CMK (cell line): ENCODE measurements at regions not wholly inside any gene's neighbourhood (a gene's known extent, or its start where the extent isn't known, plus 50 kb on each side); places are given as distances from the start of the nearest gene placed in this dataset.
"Not testable (repeated sequence)": the region's sequence is repeated elsewhere in the genome, so short reads cannot be mapped to it uniquely, and the experiment has no call there.

Experiments used
- DNase-seq: peaks from one replicate; pipeline ENCODE4 v3.0.0-alpha.2; 2010; ENCODE audit warnings: low read depth

DNA sequence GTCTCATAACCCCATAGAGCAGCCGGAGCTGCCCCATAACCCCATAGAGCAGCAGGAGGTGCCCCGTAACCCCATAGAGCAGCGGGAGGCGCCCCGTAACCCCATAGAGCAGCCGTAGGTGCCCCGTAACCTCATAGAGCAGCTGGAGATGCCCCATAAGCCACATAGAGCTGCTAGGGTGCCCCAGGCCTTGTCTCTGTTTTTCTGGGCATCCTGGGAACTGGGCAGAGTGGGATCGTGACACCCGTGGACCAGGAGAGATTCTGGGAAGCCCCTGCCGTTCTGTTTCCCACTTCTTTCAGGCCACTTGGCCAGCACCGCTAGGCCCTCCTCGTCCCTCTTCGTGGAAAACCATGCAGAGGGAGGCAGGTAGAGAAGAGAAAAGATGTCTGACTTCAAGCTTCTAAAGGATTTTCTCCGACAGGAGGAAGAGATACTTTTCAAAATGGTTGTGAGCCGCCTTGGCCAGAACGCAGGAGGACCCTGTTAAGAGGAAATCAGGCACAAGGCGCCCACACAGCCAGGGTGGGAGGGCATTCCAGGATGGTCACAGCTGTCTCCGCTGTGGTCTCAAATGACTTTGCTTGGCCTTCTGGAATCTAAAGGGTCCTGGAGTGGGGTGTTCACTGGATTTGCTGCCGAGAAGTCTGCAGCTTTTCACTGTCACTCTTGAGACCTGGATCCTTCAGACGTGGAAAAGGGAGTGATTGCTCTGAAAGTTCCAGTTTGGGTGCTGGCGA is 171.8 kb downstream of the NPIPB11 start:
- not testable (repeated sequence) for DNase-seq

DNA sequence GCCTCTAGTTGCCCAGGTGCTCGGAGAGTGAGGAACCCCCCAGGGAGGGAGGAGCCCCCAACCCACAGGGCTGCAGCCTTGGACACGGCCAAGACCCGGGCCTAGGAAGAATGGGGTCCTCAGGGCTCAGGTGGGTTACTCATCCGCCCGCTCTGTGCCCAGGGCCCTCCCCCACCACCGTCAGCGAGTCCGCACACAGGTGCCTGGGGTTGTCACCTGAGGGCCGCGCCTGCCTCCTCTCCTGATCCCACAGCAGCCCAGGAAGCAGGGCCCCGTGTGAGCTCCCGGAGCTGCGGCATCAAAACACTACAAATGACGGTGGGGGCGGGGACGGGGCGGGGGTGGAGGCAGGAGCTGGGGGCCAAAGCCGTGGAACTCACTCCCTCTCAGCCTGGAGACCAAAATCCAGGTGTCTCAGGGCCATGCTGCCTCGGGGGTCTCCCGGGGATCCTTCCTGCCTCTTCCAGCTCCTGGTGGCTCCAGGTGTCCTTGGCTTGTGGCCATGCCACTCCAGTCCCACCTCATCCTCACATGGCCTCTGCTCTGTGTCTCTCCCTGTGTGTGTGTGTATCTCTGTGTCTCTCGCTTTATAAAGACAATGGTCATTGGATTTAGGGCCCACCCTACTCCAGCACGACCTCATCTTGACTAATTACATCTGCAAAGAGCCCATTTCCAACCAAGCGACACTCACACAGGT is 172.7 kb downstream of the NPIPB11 start:
- not testable (repeated sequence) for DNase-seq

DNA sequence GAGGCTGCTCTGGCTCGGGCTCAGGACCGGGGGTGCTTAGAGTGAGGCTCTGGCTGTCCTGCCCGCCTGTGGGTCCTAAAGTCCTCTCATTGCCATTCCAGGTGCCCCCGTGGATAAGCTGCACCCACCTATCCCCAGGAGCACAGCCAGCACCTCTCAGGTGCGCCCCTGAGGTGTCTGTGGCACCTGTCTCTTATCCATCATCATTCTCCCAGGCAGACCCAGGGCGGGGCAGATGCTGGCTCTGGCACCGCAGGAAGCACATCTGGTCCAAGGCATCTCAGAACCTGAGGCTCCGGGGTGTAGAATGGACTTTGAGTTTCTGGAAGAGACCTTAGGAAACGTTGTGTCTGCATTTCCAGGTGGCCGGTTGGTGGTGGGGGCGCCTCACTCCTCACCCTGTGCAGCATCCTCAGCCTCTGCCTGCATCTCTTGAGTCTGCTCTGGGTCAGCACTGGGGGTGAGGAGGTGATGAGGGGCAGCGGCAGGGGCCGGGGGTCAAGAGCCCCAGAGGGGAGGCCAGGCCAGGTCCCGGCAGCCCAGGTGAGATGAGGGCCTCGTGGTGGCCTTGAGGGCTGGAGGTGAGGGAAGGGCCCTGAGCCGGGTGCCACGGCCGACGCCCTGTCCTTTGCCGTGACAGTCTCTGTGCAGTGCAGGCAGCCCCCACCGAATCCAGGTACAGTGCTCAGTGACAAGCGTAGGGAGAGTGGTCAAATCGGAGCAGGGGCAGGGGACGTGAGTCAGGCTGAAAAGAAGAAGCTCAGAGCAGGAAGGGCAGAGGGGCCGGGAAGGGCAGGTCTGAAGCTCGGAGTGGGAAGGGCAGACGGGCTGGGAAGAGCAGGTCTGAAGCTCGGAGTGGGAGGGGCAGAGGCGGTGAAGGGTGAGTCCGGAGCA is 173.5 kb downstream of the NPIPB11 start:
- DNase-seq, result no peak

DNA sequence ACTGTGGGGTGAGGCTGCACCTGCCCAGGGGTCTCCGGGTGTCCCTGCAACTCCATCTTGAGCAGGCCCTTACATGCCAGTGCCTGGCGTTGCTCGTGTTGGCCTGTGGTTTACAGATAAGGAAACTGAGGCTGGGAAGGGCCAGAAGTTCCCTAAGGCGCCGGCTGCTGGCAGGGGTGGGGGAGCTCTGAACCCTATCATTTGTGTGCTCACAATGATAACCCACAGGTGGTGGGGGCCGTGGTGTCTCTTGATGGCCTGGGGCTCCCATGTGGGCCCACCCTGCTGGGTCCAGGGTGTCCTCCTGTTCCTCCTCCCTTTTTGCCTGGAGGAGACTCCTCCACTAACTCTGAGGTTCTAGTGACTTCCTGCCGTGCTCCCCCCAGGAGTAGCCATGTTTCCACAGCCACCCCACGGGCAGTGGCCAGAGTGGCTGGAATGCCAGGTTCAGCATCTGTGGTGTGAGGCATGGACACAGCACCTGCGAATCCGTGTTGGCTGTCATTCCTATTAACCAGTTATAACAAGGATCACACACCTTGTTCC is 174.3 kb downstream of the NPIPB11 start:
- DNase-seq, result not testable (repeated sequence)

DNA sequence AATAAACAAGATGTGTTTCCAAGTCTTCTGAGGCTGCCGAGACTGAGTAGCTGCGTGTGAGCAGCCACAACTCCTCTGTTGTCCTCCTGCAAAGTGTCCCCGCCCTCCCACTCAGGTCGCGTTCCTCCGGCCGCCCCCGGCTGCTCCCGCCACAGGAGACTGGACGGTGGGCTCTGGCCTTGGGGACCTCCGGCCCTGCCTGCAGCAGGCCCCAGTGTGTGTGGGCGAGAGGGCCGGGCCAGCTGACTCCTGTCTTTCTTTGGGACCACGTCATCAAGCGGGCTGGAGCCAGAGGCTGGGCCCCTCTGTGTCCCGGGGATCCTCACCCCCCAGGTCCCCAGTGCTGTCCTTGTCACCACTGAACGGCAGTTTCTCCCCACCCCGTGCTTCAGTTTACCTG is 175.3 kb downstream of the NPIPB11 start:
- no peak for DNase-seq

DNA sequence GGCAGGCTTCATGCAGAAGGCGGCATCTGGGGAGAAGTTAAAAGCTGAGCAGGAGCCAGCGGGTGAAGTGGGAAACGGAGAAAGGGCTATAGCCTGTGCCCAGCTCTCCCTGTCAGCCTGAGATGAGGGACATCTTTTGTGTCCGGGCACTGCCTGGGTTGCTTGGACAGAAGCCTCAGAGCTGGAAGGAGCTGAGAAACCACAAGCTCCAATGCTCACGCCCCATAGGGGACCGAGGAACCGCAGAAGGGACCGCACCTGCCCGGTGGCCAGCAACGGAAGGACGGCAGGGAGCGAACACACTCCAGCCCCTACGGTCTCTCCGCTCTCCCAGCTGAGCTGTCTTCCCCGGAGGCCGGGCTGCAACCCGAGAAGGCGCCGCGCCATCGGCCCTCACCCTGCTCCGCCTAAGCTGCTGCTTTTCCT is 175.8 kb downstream of the NPIPB11 start:
- DNase-seq, result no peak

DNA sequence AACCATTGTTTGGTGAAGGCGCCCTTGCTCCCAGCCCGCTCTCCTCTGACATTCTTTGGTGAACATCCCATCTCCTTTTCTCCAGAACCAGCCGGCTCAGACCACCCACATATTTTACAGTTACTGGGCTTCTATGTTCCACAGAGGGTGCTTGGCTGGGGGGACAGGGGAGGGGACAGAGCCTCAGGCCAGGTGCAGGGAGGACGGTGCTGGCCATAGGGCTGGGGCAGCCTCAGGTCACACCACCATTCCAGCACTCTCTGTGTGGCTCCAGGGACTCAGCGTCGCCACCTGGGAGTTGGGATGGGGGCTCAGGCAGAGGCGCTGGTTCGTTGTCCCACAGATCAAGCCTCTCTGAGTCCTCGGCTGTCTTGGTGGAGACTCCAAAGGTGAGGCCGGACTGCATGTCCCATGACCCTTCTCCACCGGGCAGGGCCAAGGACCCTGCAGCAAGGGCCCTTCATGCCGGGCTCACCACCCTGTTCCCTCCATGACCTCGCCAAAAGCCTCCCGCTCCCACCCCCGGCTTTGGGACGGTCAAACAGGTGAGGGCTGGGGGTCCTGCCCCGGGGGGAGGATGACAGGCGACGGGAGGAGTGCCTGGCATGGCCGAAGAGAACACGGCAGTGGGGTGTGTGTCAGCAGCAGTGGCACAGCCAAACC is 176.4 kb downstream of the NPIPB11 start:
- not testable (repeated sequence) for DNase-seq

DNA sequence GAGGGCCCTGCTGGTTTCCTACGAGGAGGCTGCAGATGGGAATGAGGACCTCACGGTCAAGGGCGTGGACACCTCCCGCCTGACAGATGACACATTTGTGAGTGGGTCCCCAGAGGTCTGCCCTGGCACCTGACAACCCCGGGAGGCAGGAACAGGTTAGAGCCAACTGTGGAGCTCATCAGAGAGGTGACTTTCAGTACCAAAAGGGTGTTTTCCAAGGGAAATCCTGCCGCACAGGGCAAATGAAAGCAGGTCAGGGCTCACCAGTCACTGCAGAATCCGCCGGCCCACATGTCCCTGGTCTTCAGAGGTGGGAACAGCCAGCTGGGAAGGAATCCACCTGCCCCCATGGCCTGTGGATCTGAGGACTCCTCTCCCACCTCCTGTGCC is 176.9 kb downstream of the NPIPB11 start:
- DNase-seq, result not testable (repeated sequence)

DNA sequence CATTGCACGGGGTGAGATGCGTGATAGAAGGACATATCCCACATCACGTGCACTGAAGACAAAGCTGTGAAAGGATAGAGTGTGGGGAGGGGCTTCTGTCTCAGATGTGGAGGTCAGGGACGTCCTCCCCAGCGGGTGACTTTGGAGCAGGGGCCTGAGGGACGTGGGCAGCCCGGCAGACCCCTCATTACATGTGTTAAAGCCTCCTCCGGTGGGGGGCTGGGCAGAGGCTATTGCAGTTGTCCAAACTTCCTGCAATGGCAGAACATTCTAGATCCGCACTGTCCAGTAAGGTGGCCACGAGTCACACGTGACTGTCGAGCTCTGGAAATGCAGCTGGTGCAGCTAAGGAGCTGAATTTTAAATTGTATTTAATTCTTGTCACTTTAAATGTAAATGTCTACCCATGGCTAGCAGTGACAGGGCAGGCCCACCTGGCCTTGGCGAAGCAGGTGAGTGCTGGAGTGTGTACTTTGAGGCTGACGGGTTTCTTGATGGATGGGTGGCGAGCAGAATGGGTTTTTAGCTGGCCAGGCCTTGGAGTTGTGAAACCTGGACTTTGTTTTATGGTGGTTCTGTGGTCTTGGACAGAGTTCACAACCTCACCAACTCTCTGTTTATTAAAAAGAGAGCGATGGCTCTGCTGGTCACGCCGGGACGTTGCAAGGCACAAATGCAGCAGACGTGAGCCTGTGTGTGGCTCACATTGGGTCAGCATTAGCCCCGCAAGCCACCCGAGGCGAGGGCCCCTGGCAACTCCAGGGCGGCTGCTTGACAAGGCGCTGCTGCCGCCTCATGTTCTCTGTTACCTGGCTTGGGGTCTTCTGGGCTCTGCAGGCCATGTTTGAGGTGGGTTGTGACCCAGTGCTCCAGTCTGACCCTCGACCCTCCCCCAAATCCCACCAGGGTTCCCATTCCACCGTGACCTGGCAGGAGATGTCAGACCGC is 177.6 kb downstream of the NPIPB11 start:
- DNase-seq, result not testable (repeated sequence)

DNA sequence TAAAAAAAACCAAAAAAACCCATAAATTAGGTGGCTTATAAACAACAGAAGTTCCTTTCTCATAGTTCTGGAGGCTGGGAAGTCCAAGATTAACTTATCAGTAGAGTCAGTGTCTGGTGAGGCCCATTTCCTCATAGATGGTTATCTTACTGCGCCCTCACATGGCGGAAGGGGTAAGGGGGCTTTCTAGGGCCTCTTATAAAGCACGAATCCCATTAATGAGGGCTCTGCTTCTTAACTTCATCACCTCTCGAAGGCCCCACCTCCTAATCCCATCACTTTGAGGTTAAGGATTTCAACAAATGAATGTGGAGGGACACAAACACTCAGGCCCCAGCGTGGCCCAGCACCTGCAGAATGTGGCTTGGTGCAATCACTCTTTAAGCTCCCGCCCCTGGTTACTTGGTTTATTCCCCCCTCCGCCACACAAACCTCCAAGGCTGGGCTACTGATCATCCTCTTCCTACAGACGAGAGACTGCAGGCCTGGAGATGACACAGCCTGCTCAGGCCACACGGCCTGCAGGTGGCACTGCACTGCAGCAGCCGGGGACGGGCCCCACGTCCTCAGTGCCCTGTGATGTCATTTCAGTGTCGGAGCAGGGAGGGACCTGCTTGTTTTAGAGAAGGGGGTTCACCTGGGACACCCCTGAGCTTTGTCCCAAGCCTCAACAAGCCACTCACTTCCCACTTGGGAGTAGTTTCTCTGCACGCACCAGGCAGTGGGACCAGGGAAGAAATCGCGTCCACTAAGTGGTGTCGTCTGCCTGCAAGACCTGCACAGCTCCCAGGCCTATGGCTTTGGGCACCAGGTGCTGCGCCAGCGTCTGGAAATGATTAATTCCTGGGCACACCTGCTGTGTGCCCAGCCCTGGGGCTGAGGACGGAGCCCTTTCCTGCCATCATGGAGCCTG is 178.5 kb downstream of the NPIPB11 start:
- peak; percentile 74 for DNase-seq

DNA sequence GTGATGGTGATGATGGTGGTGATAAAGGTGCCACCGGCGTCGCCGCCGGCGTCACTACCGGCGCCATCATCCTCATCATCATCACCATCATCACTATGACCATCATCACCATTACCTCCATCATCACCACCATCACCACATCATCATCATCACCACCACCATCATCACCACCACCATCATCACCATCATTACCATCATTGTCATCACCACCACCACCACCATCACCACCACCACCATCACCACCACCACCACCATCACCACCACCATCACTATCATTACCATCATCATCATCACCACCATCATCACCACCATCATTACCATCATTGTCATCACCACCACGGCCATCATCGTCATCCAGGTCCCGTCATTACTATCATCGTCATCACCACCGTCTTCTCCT is 179.7 kb downstream of the NPIPB11 start:
- no peak for DNase-seq

DNA sequence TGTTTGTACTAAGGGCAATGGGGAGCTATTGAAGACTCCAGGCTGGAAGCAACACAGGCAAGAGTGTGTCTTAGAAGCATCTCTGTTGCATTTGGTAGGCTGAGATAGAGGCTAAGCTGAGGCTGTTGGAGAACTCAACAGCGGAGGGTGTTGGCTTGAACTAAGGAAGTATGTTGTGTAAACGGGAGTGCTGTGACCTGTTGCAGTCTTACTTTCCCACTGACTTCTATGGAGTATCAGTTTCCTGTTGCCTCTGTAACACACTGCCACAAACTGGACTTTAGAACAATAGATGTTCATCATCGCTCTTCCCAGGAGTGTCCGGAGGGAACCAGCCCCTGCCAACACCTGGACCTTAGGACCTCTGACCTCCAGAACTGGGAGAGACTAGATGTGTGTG is 181.8 kb downstream of the NPIPB11 start:
- DNase-seq, result not testable (repeated sequence)

DNA sequence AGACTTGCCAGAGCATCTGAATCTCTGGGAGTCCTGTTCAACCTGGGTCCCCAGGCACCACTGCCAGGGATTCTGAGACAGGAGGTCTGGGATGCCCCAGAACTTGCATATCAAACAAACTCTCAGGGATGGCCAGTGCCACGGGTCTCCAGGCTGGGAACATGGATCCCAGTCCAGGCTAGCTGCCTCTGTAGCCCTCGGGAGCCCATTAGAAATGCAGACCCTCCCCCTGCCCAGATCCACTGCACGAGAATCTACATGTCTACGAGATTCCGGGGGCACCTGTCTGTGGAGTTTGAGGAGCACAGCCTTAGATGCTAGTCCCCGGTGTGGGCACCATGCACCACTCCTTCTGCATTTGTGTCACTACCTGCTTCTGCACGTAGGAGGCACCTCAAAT is 183.9 kb downstream of the NPIPB11 start:
- DNase-seq, result not testable (repeated sequence)

DNA sequence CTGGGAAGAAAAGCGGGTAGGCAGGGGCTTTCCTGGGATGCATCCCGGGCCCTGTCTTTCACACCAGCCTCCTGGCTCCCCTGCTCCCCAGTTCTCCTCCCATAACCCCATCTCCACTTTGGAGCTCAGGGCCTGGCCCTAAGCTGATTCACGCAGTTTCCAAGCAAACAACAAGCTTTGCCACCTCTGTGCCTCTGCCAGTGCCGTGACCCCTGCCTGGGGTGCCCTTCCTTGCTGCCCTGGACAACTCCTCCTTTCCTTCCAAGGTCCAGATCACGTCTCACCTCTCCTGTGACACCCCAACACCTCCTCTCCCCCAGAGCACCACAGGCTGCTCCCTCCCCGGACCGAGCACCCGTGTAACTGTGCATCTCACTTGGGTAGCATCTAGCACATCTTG is 184.5 kb downstream of the NPIPB11 start:
- not testable (repeated sequence) for DNase-seq

DNA sequence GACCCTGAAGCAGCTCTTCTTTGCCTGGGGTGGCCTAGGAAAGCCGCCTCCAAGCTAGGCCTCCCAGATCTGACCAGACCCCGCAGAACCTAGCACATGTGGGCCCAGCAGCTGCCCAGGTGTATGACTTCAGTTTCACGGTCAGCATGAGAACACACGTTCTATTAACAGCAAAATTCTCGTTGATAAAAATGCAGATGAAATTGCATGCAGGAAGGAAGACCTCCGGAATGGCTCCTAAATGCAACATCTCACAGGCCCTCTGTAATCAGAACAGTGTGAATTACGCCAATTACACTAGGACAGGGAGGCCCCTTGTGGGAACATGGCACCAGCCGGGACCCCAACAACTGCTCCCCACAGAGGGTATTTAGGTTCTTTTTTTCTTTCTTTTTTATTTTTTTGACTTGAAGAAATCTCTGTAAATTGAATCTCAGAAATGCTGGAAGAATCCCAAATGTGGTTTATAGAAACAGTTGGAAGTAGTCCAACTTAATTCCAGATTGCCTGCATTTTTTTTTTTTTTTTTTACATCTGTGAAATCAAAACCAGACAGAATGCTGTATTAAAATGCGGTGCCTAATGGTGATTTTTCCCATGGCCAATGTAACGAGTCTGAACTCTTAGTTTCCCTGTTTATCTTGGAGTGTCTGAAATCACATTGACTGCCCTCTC is 185.1 kb downstream of the NPIPB11 start:
- DNase-seq, result not testable (repeated sequence)

DNA sequence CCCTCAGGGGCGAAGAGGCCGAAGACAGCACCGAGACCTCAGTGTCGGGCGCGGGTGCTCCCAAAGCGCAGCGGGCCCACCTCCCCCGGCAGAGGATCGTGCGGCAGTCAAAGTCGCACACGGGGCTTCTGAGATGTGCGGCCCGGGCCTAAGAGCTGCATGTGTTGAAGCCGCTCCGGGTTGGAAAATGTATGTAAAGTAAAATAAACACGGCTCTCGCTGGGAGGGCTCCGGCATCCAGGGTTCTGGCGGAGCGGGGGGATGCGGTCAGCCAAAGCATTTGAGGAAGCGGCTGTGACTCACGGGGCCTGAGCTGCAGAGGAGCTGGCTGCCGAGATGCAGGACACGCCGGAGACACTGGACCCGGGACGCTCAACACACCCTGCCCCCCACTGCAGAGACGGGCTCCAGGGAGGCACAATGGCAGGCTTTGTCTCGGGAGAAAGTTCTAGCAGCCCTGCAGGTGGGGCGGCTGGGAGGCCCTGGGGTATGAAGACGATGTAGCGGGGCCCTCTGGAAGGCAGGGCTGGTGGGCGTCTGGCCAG is 185.8 kb downstream of the NPIPB11 start:
- DNase-seq, result not testable (repeated sequence)

DNA sequence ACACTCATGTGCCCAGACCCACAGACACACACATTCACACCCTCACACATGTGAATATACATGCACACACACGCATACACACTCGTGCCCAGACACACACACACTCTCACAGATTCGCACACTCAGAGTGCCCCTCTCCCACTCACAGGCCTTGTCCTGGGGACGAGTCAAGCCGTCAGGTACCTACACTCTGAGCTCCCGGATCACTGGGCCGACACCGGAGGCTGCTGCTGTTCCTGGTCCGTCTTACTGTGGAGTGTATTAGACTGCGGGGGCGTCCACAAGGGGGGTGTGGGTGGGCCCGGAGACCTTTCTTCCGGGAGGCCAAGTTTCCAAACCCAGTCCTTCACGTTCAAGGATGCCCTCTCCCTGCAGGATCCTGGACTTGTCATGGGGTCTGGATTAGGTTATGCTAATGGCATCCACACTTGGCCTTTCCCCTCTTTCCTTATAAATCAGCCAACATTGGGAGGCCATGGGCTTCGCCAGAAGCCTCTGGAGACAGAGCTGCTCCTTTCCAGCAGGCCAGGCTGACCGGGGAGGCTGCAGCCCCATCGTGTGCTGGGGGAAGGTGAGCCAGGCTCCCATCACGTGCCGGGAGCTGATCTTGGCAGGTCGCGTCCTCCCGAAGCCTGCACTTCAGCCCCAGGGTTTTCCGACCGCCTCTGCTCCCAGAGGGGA is 186.4 kb downstream of the NPIPB11 start:
- DNase-seq, result not testable (repeated sequence)

DNA sequence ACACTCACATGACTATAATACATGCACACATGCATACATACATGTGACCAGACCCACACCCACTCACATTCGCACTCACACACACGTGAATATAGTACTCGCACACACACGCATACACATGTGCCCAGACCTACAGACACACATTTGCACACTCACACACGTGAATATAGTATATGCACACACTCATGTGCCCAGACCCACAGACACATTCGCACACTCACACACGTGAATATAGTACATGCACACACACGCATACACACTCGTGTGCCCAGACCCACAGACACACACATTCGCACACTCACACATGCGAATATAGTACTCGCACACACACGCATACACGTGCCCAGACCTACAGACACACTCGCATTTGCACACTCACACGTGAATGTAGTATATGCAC is 186.9 kb downstream of the NPIPB11 start:
- DNase-seq, result not testable (repeated sequence)
